Liver (tissue), 3 donors: ENCODE measurements at regions not wholly inside any gene's neighbourhood (a gene's known extent, or its start where the extent isn't known, plus 50 kb on each side); places are given as distances from the start of the nearest gene placed in this dataset.

Experiments used
- CTCF ChIP-seq: fragments of 150-350 bp; IDR thresholded peaks from 2 replicates; pipeline ENCODE4 v1.5.1; 2017; ENCODE audit warnings: improper control_type of control experiment, low read depth, low read length; ENCODE audit not compliant: missing input control
- MAX ChIP-seq: IDR thresholded peaks from 2 replicates; pipeline ENCODE4 v1.6.1; 2016; ENCODE audit warnings: antibody characterized with exemption
- SP1 ChIP-seq: IDR thresholded peaks from 2 replicates; pipeline ENCODE4 v1.6.1; 2018; ENCODE audit warnings: antibody characterized with exemption, mild to moderate bottlenecking
- TAF1 ChIP-seq: conservative IDR thresholded peaks from 2 replicates; pipeline ENCODE4 v1.6.1; 2016; ENCODE audit warnings: antibody characterized with exemption, mild to moderate bottlenecking
- TF ChIP-seq, protein P1 (sequence below): IDR thresholded peaks from 2 replicates; pipeline ENCODE4 v1.6.1; 2016; ENCODE audit warnings: antibody characterized with exemption
- donor health status: healthy.
- donor health status: healthy.

- TF ChIP-seq TAF1 = no peak
- TF ChIP-seq CTCF = no peak
- TF ChIP-seq SP1 = no peak
- no peak for TF ChIP-seq MAX
- TF ChIP-seq, protein P1, sequence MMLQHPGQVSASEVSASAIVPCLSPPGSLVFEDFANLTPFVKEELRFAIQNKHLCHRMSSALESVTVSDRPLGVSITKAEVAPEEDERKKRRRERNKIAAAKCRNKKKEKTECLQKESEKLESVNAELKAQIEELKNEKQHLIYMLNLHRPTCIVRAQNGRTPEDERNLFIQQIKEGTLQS = no peak
These were observed 225.1 kb downstream of the BCAT1 start for GRCh38 chr12:24723759-24724158.
